PFSK-1 (cell line): ENCODE measurements at regions not wholly inside any gene's neighbourhood (a gene's known extent, or its start where the extent isn't known, plus 50 kb on each side); places are given as distances from the start of the nearest gene placed in this dataset.

ENCODE experiments used
- POLR2AphosphoS5 ChIP-seq: IDR thresholded peaks from 2 replicates; pipeline ENCODE4 v1.6.1; 2012; ENCODE audit warnings: low read depth, mild to moderate bottlenecking, control low read depth, low read length, moderate library complexity
- SIN3A ChIP-seq: IDR thresholded peaks from 2 replicates; pipeline ENCODE4 v1.6.1; 2012; ENCODE audit warnings: mild to moderate bottlenecking, low read length, moderate library complexity, borderline replicate concordance; ENCODE audit not compliant: insufficient read depth
- TAF1 ChIP-seq: IDR thresholded peaks from 2 replicates; pipeline ENCODE4 v1.6.1; 2012; ENCODE audit warnings: low read length, control low read depth, borderline replicate concordance; ENCODE audit not compliant: insufficient read depth

- TF ChIP-seq POLR2AphosphoS5: no peak
- no peak for TF ChIP-seq TAF1
- TF ChIP-seq SIN3A: no peak
Measured at GRCh38 chr9:99737649-99738048, 84.0 kb upstream of the NR4A3 start.
